ENCODE measurements at regions not wholly inside any gene's neighbourhood (a gene's known extent, or its start where the extent isn't known, plus 50 kb on each side); places are given as distances from the start of the nearest gene placed in this dataset.

DNA sequence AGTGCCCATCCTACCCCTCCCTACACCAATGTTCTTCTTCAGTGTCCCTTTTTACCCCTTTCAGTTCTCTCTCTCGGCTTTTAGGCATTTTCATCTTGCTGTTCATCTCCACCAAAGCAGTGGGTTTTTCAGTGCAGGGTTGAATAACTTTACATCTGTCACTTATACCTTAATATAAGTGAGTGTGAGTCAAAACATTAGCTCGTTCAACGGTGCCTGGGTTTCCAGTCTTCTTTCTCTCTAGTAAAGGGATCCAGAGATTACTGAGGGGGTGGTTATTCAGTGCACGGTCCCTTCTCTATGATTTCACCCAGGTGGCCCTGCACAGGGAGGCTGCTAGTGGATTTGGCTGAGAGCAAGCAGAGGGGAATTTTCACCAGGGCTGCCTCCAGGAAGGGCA is 210.6 kb upstream of the CDH5 start:
- Histone ChIP-seq H3K27me3 (replicated peaks in 1 of 4; ENCODE audit: control insufficient read depth in 3 of 4, extremely low read depth in 1 of 4, insufficient read depth in 3 of 4, low read length in 3 of 4) (no peaks in the 10 kb centered on the region), H2BK20ac (ENCODE audit: low read length) (no peak overlapping the region), H4K5ac (ENCODE audit: insufficient read length, low read depth, low read length) (no peak overlapping the region), H3K79me2 (ENCODE audit: control insufficient read depth in 1 of 2, insufficient read depth in 2 of 2, low read length in 2 of 2) (no peaks in the 10 kb centered on the region), H3K4ac (replicated peaks; ENCODE audit: insufficient read length, low read depth, low read length) (no peak overlapping the region), H3K9ac (replicated peaks in 1 of 4; ENCODE audit: extremely low read depth in 1 of 4, low read depth in 3 of 4, low read length in 3 of 4) (no peak overlapping the region), H2BK5ac (ENCODE audit: low read depth, low read length) (no peak overlapping the region), H2AK5ac (ENCODE audit: low read depth, low read length) (no peak overlapping the region), H2BK15ac (ENCODE audit: low read length) (no peak overlapping the region), H3K14ac (ENCODE audit: insufficient read length) (no peak overlapping the region), H3K79me1 (ENCODE audit: low read depth, low read length) (no peaks in the 10 kb centered on the region), H4K91ac (replicated peaks; ENCODE audit: insufficient read length, low read length) (no peak overlapping the region), H2AFZ (ENCODE audit: low read length) (no peak overlapping the region), H2BK120ac (replicated peaks; ENCODE audit: low read depth, low read length) (no peak overlapping the region), H4K8ac (ENCODE audit: extremely low read depth, insufficient read depth, low read length) (no peak overlapping the region), H3K4me3 (ENCODE audit: extremely low read depth in 1 of 4, insufficient read depth in 2 of 4, low read depth in 3 of 4, low read length in 4 of 4) (no peak overlapping the region), H3K18ac (ENCODE audit: extremely low read depth, low read length) (no peak overlapping the region), H4K20me1 (replicated peaks in 1 of 2; ENCODE audit: control insufficient read depth in 1 of 2, insufficient read depth in 2 of 2, low read length in 2 of 2) (no peaks in the 10 kb centered on the region), H2BK12ac (ENCODE audit: low read depth, low read length) (no peak overlapping the region), H3K27ac (ENCODE audit: low read depth, low read length) (no peak overlapping the region), H3K9me3 (ENCODE audit: insufficient read depth in 2 of 2, low read depth in 1 of 2, low read length in 1 of 2) (no peaks in the 10 kb centered on the region), H3K56ac (replicated peaks; ENCODE audit: insufficient read length, low read depth, low read length) (no peak overlapping the region), H3K23ac (ENCODE audit: insufficient read length) (no peak overlapping the region), H3K36me3 (ENCODE audit: control insufficient read depth in 2 of 4, insufficient read depth in 4 of 4, low read length in 3 of 4) (no peaks in the 10 kb centered on the region), H3K23me2 (ENCODE audit: low read depth, low read length) (0 out of 2 replicates have a peak, but pooled peaks cover 3% of the 10 kb centered on the region), H3K4me2 (ENCODE audit: insufficient read depth in 1 of 2, low read depth in 2 of 2, low read length in 2 of 2) (no peak overlapping the region), H3K4me1 (replicated peaks in 1 of 4; ENCODE audit: control insufficient read depth in 3 of 4, insufficient read depth in 4 of 4, low read length in 3 of 4) (peaks cover 0 to 4% (median 0%) of the 10 kb centered on the region in 4 experiments; a peak in 1 of 7 replicates)
- no peak for TF ChIP-seq YY1 (IDR thresholded peaks at IDR 0.05; ENCODE audit: low read depth, low read length)
- no peak for TF ChIP-seq JUND (IDR thresholded peaks at IDR 0.05; ENCODE audit: low read length)
- FAIRE-seq: no peak
- ChIA-PET POLR2A (ENCODE audit: partially characterized antibody) (no interaction called here), CTCF (ENCODE audit: partially characterized antibody) (interaction anchor here (0.6 to 1.0 kb wide), 3 partner anchors 13 to 148 kb away, joined by 3 to 4 read pairs (median 4); no protein-coding TSS in a partner anchor)
- WGBS, 2 experiments (ENCODE audit: extremely low coverage in 1 of 2, insufficient coverage in 1 of 2, insufficient read length in 1 of 2, insufficient replicate concordance in 2 of 2, low coverage in 1 of 2, low lambda C conversion rate in 2 of 2, missing lambda C conversion rate in 1 of 2): 89% methylated on average over 4 of the region's 4 CpGs; no CpG with 5 or more reads in 1 of the 2 experiments
- no peak for DNase-seq (ENCODE audit: low read depth in 1 of 2, low spot score in 2 of 2)

Measured in H1 (cell line).